CD4-positive, alpha-beta T cell treated with Interleukin-17A for 1 hour (primary cell): ENCODE measurements at regions not wholly inside any gene's neighbourhood (a gene's known extent, or its start where the extent isn't known, plus 50 kb on each side); places are given as distances from the start of the nearest gene placed in this dataset.
"Not testable (repeated sequence)": the region's sequence is repeated elsewhere in the genome, so short reads cannot be mapped to it uniquely, and the experiment has no call there.

Experiments used
- DNase-seq: peaks from one replicate; pipeline ENCODE4 v3.0.0-alpha.2; 2020

- DNase-seq: no peak
Measured at GRCh38 chr1:22196041-22196440, 53.1 kb upstream of the WNT4 start.

GRCh38 chr1:22196641-22197040, 53.7 kb upstream of the WNT4 start:
- DNase-seq: no peak

GRCh38 chr1:22197644-22198043, 54.7 kb upstream of the WNT4 start:
- no peak for DNase-seq

- no peak for DNase-seq
Measured at GRCh38 chr1:22201023-22201422, 58.1 kb upstream of the WNT4 start.

- DNase-seq: no peak
Measured at GRCh38 chr1:22203335-22203734, 60.4 kb upstream of the WNT4 start.

- no peak for DNase-seq
Measured at GRCh38 chr1:22204057-22204840, 61.4 kb upstream of the WNT4 start.

- no peak for DNase-seq
Measured at GRCh38 chr1:22204989-22205913, 62.4 kb upstream of the WNT4 start.

GRCh38 chr1:22206551-22207125, 63.7 kb upstream of the WNT4 start:
- DNase-seq: no peak

- no peak for DNase-seq
Measured at GRCh38 chr1:22207511-22208267, 64.8 kb upstream of the WNT4 start.

GRCh38 chr1:22208268-22208972, 65.5 kb upstream of the WNT4 start:
- no peak for DNase-seq

GRCh38 chr1:22208973-22209378, 66.1 kb upstream of the WNT4 start:
- no peak for DNase-seq

GRCh38 chr1:22210176-22210575, 67.3 kb upstream of the WNT4 start:
- DNase-seq: no peak

- DNase-seq: no peak
Measured at GRCh38 chr1:22210636-22211035, 67.7 kb upstream of the WNT4 start.

- not testable (repeated sequence) for DNase-seq
Measured at GRCh38 chr1:22211459-22211858, 68.6 kb upstream of the WNT4 start.

- DNase-seq: no peak
Measured at GRCh38 chr1:22212400-22213233, 69.7 kb upstream of the WNT4 start.

- no peak for DNase-seq
Measured at GRCh38 chr1:22216210-22216883, 73.5 kb upstream of the WNT4 start.

- DNase-seq: no peak
Measured at GRCh38 chr1:22216966-22217365, 74.1 kb upstream of the WNT4 start.

- no peak for DNase-seq
Measured at GRCh38 chr1:22217811-22218460, 75.0 kb upstream of the WNT4 start.

GRCh38 chr1:22218618-22219250, 75.8 kb upstream of the WNT4 start:
- no peak for DNase-seq
